IPS-NIHi7 (cell line): ENCODE measurements at regions not wholly inside any gene's neighbourhood (a gene's known extent, or its start where the extent isn't known, plus 50 kb on each side); places are given as distances from the start of the nearest gene placed in this dataset.
"Not testable (repeated sequence)": the region's sequence is repeated elsewhere in the genome, so short reads cannot be mapped to it uniquely, and the experiment has no call there.

Source experiments
- DNase-seq: peaks from one replicate; pipeline ENCODE4 v3.0.0; 2012; ENCODE audit warnings: mixed read lengths; ENCODE audit errors: extremely low spot score

GRCh38 chr1:81738875-81739274 lies 61.9 kb upstream of the ADGRL2 start:
- DNase-seq = no peak

DNA sequence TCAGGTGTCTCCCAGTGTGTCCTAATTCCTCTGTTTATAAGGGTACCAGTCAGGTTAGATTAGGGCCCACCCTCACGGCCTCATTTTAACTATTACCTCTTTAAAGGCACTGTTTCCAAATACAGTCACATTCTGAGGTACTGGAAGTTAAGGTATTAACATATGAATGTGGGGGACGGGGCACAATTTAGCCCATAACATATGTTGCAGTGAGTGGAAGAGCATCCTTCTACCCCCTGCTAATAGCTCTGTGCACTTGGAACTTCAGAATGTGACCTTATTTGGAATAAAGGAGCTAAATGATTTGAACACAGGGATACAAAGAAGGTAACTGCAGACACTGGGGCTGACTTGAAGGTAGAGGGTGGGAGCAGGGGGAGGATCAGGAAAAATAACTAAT lies 67.3 kb upstream of the ADGRL2 start:
- no peak for DNase-seq

DNA sequence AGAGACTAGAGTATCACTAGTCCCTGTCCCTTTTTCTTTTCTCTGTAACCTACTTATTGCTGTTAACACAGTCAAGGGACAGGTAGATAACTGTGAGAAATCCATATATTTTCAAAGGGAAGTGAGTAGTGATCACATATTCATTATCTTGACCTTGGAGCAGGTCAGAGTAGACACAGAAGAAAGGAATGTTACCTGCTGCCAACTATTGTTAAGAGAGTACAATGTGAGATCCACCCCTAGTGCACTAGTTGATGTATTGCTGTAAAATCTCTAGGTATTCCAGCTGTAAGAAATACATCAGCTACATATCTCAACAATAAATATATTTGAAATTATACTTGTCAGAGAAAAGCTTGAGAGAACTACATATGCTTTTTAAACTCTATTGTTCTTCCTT lies 68.7 kb upstream of the ADGRL2 start:
- DNase-seq = no peak

- no peak for DNase-seq
Measured at GRCh38 chr1:81730881-81731280, 69.9 kb upstream of the ADGRL2 start.

DNA sequence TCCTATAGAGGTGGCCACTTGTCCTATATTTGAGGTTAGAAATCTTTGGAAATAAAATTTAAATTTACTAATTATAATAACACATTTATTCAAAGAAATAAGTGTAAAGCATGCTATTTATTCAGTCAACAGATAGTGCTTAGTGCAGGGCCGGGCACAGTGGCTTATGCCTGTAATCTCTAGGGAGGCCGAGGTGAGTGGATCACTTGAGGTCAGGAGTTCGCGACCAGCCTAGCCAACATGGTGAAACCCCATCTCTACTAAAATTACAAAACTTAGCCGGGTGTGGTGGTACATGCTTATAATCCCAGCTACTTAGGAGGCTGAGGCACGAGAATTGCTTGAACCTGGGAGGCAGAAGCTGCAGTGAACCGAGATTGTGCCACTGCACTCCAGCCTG lies 70.4 kb upstream of the ADGRL2 start:
- DNase-seq = not testable (repeated sequence)

- DNase-seq = no peak
Measured at GRCh38 chr1:81729818-81730217, 70.9 kb upstream of the ADGRL2 start.

DNA sequence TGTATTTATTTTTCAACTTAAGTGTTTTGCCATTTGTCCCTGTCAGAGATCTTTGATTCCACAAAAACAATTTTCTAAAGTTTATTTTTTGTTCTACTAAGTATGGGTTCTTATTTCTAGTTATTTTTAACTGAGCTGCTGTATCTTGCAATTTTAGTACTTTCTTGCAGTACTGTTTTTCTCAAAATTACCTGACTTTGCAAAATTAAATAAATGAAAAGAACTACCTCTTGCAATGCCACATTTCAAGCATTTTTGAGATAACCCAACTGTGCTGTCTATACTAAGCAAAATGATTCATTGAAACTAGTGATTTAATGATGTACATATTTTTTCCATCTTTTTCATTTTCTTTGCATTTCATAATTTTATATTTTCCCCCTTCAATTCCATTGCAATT lies 71.5 kb upstream of the ADGRL2 start:
- no peak for DNase-seq

- DNase-seq = no peak
Measured at GRCh38 chr1:81725823-81726222, 74.9 kb upstream of the ADGRL2 start.

GRCh38 chr1:81722631-81723328 lies 78.0 kb upstream of the ADGRL2 start:
- not testable (repeated sequence) for DNase-seq

GRCh38 chr1:81720256-81720655 lies 80.5 kb upstream of the ADGRL2 start:
- not testable (repeated sequence) for DNase-seq

DNA sequence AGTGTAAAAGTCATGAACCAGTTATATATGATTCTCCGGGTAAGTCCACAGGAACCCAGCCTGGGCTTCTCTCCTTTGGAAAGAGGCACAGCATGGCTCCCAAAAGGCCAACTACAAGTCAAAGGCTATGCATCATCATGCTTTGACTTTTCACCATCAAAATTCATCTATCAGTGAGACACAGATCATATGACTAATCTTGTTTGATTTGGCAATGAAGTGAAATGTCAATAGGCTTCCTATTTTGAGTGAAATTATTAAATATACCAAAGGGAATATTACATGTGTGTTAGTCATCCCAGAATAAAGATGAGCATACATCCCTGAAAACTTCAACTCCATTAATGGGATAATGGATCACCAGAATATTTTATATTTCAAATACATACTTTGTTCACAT lies 83.5 kb upstream of the ADGRL2 start:
- DNase-seq = no peak

GRCh38 chr1:81715391-81715790 lies 85.3 kb upstream of the ADGRL2 start:
- DNase-seq = no peak

GRCh38 chr1:81714636-81715035 lies 86.1 kb upstream of the ADGRL2 start:
- no peak for DNase-seq

GRCh38 chr1:81712425-81712824 lies 88.3 kb upstream of the ADGRL2 start:
- DNase-seq = no peak

DNA sequence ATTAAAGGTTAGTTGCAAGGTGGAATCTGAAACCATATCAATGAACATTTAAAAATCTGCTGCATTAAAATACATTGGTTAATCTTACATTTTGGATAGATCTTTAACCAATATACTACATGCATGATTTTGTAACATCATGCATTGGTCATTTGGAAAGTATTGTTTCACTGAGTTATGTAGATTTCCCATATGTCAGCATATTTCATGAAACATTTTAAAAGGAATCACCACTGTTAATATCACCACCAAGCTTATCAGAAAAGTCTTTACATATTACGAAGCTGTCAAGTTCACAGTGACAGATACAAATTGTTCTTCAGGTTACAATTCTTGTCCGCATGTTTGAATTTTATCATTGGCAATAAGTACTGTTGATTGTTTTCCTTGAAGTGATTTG lies 89.9 kb upstream of the ADGRL2 start:
- no peak for DNase-seq

- no peak for DNase-seq
Measured at GRCh38 chr1:81708250-81708649, 92.5 kb upstream of the ADGRL2 start.

DNA sequence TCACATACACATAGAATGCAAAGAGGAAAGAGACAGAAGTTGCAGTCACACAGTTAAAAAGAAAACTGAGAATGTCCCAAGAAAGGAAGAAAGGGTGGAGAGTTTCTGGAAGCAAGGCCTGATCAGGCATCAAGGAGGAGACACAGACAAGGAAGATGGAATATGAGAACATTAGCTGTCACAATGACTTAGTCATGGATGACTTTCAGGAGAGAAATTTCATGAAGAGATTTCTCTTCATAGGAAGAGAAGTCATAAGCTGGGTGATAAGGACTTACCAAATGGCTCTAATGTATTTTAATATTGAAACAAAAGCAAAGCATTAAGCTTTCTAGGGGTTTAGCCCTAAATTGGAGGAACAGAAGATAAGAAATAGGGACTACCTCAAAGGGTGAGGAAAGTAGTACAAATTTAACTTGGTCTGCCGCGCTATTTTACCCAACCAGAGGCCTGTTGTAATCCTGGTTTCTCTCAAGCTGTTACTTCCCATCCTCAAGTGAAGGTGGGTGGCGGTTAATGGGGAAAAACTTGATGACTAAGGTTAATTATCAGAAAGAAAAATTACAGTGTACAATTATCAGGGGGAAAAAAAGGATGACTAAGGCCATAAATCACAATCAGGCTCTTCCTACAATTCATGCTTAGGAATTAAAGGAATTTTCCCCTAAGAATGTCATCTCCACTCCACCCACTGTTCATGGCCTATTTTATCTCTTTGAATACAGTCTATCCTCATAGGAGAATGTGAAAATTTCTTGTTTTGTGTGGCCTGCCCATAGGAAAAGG lies 93.9 kb upstream of the ADGRL2 start:
- DNase-seq = no peak

- no peak for DNase-seq
Measured at GRCh38 chr1:81703756-81704463, 96.8 kb upstream of the ADGRL2 start.

GRCh38 chr1:81703391-81703755 lies 97.4 kb upstream of the ADGRL2 start:
- DNase-seq = no peak

DNA sequence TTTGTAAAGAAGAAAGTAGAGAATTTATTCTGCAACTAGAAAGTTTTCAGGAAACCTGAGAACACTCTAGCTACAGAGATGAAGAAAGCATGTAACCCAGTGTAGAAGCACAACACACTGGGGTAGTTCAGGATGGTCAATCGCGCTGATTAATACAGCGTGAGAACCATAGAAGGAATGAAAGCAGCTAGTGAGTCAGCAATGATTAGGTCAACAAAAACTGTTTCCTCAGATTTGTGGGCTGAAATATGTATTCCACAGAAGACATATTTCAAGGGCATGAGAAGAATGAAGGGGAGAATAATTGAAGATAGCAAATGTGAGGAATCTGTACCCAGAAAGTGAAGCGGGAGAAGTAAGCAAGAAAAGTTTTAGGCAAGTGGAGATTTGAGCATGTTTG lies 97.8 kb upstream of the ADGRL2 start:
- no peak for DNase-seq

- DNase-seq = no peak
Measured at GRCh38 chr1:81702079-81702715, 98.5 kb upstream of the ADGRL2 start.

- no peak for DNase-seq
Measured at GRCh38 chr1:81700728-81701470, 99.8 kb upstream of the ADGRL2 start.
